ENCODE measurements at regions not wholly inside any gene's neighbourhood (a gene's known extent, or its start where the extent isn't known, plus 50 kb on each side); places are given as distances from the start of the nearest gene placed in this dataset.

DNA sequence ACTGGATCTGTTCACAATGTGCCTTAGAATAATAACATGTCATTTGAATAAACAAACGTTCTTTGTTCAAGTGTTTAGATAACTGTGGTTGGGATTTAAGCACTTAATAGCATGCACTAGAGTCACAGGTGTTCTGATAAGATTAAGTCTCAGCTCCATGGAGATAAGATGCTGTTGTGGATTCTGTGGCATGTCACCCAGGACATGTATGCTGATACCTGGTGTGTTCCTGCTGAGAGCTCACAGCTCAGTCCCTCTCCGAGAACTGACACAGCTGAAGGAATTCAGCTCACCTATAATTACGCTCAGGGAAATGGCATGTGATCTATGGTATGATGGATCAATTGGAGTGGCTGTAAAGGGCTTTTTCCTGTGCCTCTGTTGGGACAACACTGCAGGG is 75.4 kb upstream of the ST6GAL2 start:
- TF ChIP-seq, protein P1, sequence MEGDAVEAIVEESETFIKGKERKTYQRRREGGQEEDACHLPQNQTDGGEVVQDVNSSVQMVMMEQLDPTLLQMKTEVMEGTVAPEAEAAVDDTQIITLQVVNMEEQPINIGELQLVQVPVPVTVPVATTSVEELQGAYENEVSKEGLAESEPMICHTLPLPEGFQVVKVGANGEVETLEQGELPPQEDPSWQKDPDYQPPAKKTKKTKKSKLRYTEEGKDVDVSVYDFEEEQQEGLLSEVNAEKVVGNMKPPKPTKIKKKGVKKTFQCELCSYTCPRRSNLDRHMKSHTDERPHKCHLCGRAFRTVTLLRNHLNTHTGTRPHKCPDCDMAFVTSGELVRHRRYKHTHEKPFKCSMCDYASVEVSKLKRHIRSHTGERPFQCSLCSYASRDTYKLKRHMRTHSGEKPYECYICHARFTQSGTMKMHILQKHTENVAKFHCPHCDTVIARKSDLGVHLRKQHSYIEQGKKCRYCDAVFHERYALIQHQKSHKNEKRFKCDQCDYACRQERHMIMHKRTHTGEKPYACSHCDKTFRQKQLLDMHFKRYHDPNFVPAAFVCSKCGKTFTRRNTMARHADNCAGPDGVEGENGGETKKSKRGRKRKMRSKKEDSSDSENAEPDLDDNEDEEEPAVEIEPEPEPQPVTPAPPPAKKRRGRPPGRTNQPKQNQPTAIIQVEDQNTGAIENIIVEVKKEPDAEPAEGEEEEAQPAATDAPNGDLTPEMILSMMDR (IDR thresholded peaks at IDR 0.05): no peak
- TF ChIP-seq EP300 (IDR thresholded peaks at IDR 0.05): no peak
- no peak for TF ChIP-seq POLR2AphosphoS5 (IDR thresholded peaks at IDR 0.05)
- no peak for TF ChIP-seq POLR2A (IDR thresholded peaks at IDR 0.05)

Data from upper lobe of left lung (tissue), 4 donors.